ENCODE measurements at regions not wholly inside any gene's neighbourhood (a gene's known extent, or its start where the extent isn't known, plus 50 kb on each side); places are given as distances from the start of the nearest gene placed in this dataset.

DNA sequence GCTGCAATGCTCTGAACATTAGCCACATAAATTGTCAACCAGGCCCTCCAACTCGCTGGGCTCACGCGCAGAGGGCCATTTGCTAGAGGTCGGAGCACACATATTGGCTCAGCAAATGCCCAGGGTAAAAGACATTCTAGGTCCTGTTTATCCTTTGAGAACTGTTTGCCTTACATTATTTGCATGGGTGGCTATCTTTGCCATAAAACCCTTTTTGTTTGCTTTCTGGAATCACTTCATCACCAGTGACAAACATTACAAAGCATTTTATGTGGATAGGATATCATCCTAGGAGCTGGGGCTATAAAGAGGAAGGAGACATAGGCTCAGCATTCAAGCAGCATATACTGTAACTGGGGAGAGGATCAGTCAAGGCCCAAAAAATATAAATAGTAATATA is 149.2 kb upstream of the RAI2 start:
- TF ChIP-seq, protein P1, sequence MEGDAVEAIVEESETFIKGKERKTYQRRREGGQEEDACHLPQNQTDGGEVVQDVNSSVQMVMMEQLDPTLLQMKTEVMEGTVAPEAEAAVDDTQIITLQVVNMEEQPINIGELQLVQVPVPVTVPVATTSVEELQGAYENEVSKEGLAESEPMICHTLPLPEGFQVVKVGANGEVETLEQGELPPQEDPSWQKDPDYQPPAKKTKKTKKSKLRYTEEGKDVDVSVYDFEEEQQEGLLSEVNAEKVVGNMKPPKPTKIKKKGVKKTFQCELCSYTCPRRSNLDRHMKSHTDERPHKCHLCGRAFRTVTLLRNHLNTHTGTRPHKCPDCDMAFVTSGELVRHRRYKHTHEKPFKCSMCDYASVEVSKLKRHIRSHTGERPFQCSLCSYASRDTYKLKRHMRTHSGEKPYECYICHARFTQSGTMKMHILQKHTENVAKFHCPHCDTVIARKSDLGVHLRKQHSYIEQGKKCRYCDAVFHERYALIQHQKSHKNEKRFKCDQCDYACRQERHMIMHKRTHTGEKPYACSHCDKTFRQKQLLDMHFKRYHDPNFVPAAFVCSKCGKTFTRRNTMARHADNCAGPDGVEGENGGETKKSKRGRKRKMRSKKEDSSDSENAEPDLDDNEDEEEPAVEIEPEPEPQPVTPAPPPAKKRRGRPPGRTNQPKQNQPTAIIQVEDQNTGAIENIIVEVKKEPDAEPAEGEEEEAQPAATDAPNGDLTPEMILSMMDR (IDR thresholded peaks at IDR 0.05; ENCODE audit: extremely low read depth, missing control alignments), result no peak
- no peak for DNase-seq (ENCODE audit: low spot score)

DNA sequence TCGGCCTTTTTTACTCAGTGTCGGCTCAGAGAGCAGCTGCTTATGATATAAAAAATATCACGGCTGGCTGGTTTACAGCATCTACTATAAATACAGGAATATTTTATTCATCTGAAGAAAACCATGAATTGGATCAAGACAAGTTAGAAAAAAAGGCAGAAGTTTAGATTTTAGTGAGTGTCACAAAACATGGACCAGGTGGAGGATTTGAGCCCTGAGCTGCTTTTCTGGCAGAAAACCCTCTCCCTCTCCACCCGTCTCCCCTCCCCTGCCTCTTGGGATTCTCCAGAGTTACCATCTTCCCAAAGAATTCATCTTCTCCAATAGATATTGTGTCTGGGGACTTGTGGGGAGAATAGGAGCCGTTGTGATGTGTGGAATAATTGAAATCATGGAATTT is 142.8 kb upstream of the RAI2 start:
- TF ChIP-seq, protein P1 (IDR thresholded peaks at IDR 0.05; ENCODE audit: extremely low read depth, missing control alignments), result no peak
- DNase-seq (ENCODE audit: low spot score), result no peak

DNA sequence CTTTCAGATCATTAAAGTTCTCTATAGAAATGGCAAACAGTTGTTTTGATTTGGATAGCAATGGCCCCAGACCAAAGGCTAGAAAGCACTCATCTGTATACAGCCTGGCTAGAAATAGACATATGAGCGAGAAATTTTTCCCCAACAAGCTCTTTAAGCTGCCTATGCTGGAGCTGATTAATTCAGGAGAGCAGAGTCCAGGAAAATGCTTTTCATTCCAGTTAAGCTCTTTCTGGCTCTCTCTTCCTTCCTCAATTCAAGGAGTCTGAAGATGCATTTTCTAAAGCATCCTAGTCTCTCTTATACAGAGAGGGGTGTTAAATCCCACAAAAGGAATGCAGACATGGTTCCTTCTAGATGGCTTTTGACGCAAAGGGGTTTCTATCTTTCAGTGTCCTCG is 141.7 kb upstream of the RAI2 start:
- no peak for DNase-seq (ENCODE audit: low spot score)
- TF ChIP-seq, protein P1 (IDR thresholded peaks at IDR 0.05; ENCODE audit: extremely low read depth, missing control alignments), result no peak

DNA sequence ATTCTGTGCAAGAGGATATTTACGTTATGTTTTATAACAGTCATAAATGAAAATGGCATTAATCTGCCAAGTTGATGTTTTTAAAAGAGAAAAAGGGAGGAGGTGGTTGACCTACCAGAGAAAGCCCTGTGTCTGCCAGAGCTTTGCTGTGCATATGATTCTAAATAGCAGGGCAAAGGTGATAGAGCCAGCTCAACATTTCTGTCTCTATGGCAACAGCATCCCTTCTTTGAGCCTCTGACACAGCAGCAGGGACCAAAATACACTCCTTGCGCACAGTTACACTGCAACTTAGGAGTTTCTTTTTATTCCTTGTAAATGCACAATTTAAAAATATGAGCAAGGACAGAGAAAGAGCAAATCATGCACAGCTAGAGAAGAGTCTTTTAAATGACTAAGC is 133.3 kb upstream of the RAI2 start:
- TF ChIP-seq, protein P1 (IDR thresholded peaks at IDR 0.05; ENCODE audit: extremely low read depth, missing control alignments), result no peak
- DNase-seq (ENCODE audit: low spot score), result no peak

DNA sequence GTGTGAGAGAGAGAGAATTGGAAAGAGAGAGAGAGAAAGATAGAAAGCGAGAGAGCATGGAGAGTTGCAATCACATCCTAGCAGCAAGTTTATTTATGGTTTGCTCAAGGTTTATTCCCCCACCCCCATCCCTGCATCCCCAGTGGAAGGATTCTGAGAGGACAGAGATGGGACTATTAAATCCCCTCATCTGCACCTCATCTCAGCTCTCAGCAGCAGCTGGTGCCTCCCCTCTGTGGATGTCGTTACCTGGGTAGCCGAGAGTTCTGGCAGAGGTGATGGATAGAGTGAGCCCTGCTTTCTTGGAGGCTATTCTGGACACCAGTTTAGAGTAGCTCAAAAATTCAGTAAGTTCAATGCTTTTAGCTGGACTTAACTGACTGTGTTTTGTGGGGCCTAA is 132.0 kb upstream of the RAI2 start:
- no peak for DNase-seq (ENCODE audit: low spot score)
- TF ChIP-seq, protein P1 (IDR thresholded peaks at IDR 0.05; ENCODE audit: extremely low read depth, missing control alignments), result no peak

DNA sequence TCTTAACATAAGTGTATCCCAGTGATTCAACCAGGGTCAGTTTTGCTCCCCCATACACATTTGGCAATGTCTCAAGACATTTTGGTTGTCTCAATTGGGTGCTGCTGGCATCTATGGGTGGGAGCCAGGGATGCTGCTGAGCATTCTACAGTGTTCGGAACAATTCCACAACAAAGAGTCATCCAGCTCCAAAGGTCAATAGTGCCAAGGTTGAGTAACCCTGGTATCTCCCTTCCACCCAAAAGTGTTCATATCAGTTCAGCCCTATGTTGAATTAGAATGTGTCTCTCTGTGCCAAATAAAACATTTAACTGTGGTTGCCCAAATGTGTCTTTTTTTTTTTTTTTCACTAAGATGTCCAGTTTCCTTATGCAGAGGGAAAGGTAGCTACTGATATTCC is 129.4 kb upstream of the RAI2 start:
- DNase-seq (ENCODE audit: low spot score), result no peak
- TF ChIP-seq, protein P1 (IDR thresholded peaks at IDR 0.05; ENCODE audit: extremely low read depth, missing control alignments), result no peak

DNA sequence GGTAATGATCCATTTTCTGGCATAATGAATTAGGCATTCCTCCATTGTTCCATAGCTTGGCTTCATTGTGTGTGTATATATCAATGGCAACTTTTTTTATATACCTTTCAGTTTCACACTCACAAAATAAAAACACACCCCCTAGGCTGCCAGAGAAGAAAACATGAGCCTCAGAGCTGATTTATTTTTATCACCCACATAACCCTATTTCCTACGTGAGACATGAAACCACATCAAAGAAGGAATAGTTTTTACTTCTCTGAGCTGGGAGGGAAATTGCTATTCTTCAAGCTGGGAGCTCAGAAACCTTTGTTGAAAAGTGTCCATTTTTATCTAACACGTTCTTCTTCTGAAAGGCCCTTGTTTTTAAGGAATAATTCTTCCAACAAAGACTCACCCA is 126.7 kb upstream of the RAI2 start:
- no peak for DNase-seq (ENCODE audit: low spot score)
- TF ChIP-seq, protein P1 (IDR thresholded peaks at IDR 0.05; ENCODE audit: extremely low read depth, missing control alignments), result no peak

Data from GM20000 (cell line).